CD4-positive, alpha-beta T cell treated with Interferon alpha-2 for 1 hour (primary cell): ENCODE measurements at regions not wholly inside any gene's neighbourhood (a gene's known extent, or its start where the extent isn't known, plus 50 kb on each side); places are given as distances from the start of the nearest gene placed in this dataset.
"Not testable (repeated sequence)": the region's sequence is repeated elsewhere in the genome, so short reads cannot be mapped to it uniquely, and the experiment has no call there.

ENCODE experiments used
- DNase-seq, 2 donors: peaks; one replicate each; pipeline ENCODE4 v3.0.0-alpha.2; 2020 to 2022

- DNase-seq: no peak
These were observed 153.1 kb upstream of the JUN start for GRCh38 chr1:58936973-58937372.

- DNase-seq: no peak
These were observed 155.3 kb upstream of the JUN start for GRCh38 chr1:58939146-58939545.

GRCh38 chr1:58939666-58940370 lies 156.0 kb upstream of the JUN start:
- DNase-seq: no peak

GRCh38 chr1:58941471-58942289 lies 157.8 kb upstream of the JUN start:
- peak; percentile 31 to 75 for DNase-seq

GRCh38 chr1:58942759-58943191 lies 158.9 kb upstream of the JUN start:
- DNase-seq: peak in 1 of 2 donors; percentile 29

GRCh38 chr1:58943776-58944175 lies 159.9 kb upstream of the JUN start:
- DNase-seq: no peak

- DNase-seq: no peak
These were observed 160.6 kb upstream of the JUN start for GRCh38 chr1:58944439-58944838.

- no peak for DNase-seq
These were observed 162.5 kb upstream of the JUN start for GRCh38 chr1:58946390-58946789.

- no peak for DNase-seq
These were observed 164.8 kb upstream of the JUN start for GRCh38 chr1:58948671-58949070.

GRCh38 chr1:58949551-58950220 lies 165.8 kb upstream of the JUN start:
- no peak for DNase-seq

GRCh38 chr1:58950897-58951296 lies 167.1 kb upstream of the JUN start:
- no peak for DNase-seq

- not testable (repeated sequence) for DNase-seq
These were observed 170.1 kb upstream of the JUN start for GRCh38 chr1:58953951-58954350.

GRCh38 chr1:58963287-58963686 lies 179.4 kb upstream of the JUN start:
- not testable (repeated sequence) for DNase-seq

GRCh38 chr1:58964428-58964827 lies 180.6 kb upstream of the JUN start:
- no peak for DNase-seq

GRCh38 chr1:58964880-58965279 lies 181.0 kb upstream of the JUN start:
- no peak for DNase-seq

- DNase-seq: no peak
These were observed 182.5 kb upstream of the JUN start for GRCh38 chr1:58966103-58966916.

GRCh38 chr1:58966917-58967740 lies 183.3 kb upstream of the JUN start:
- no peak for DNase-seq

- DNase-seq: peak; percentile 36 to 43
These were observed 184.6 kb upstream of the JUN start for GRCh38 chr1:58968360-58968952.

- DNase-seq: not testable (repeated sequence)
These were observed 185.3 kb upstream of the JUN start for GRCh38 chr1:58969176-58969575.

- no peak for DNase-seq
These were observed 187.8 kb upstream of the JUN start for GRCh38 chr1:58971629-58972140.

- DNase-seq: no peak
These were observed 192.0 kb upstream of the JUN start for GRCh38 chr1:58975888-58976287.
